ENCODE measurements at regions not wholly inside any gene's neighbourhood (a gene's known extent, or its start where the extent isn't known, plus 50 kb on each side); places are given as distances from the start of the nearest gene placed in this dataset.

- DNase-seq (ENCODE audit: insufficient read length, low spot score) (no peak), FAIRE-seq (no peak)
These were observed 100.3 kb downstream of the UBIAD1 start for GRCh38 chr1:11373029-11373894.

- DNase-seq (ENCODE audit: insufficient read length, low spot score) (no peak), FAIRE-seq (peak; percentile 100)
These were observed 101.1 kb downstream of the UBIAD1 start for GRCh38 chr1:11373895-11374747.

GRCh38 chr1:11374748-11375110, 101.7 kb downstream of the UBIAD1 start:
- no peak for DNase-seq (ENCODE audit: insufficient read length, low spot score)
- FAIRE-seq, result no peak

GRCh38 chr1:11377001-11377583, 101.9 kb upstream of the DISP3 start:
- FAIRE-seq (no peak), DNase-seq (ENCODE audit: insufficient read length, low spot score) (no peak)

GRCh38 chr1:11377954-11378353, 101.0 kb upstream of the DISP3 start:
- no peak for FAIRE-seq
- DNase-seq (ENCODE audit: insufficient read length, low spot score), result no peak

- DNase-seq (ENCODE audit: insufficient read length, low spot score), result no peak
These were observed 99.1 kb upstream of the DISP3 start for GRCh38 chr1:11379851-11380250.

GRCh38 chr1:11380500-11380899, 98.5 kb upstream of the DISP3 start:
- no peak for DNase-seq (ENCODE audit: insufficient read length, low spot score)
- no peak for FAIRE-seq

More at GRCh38 chr1:11379851-11380250, 99.1 kb upstream of the DISP3 start:
- no peak for FAIRE-seq

- FAIRE-seq (no peak), DNase-seq (ENCODE audit: insufficient read length, low spot score) (no peak)
These were observed 95.3 kb upstream of the DISP3 start for GRCh38 chr1:11383553-11384169.

GRCh38 chr1:11384170-11384554, 94.8 kb upstream of the DISP3 start:
- DNase-seq (ENCODE audit: insufficient read length, low spot score), result peak; percentile 51
- FAIRE-seq, result no peak

GRCh38 chr1:11387829-11388228, 91.1 kb upstream of the DISP3 start:
- no peak for FAIRE-seq
- no peak for DNase-seq (ENCODE audit: insufficient read length, low spot score)

- no peak for DNase-seq (ENCODE audit: insufficient read length, low spot score)
These were observed 90.3 kb upstream of the DISP3 start for GRCh38 chr1:11388617-11389016.

GRCh38 chr1:11391327-11391726, 87.6 kb upstream of the DISP3 start:
- no peak for FAIRE-seq
- DNase-seq (ENCODE audit: insufficient read length, low spot score), result no peak

More at GRCh38 chr1:11388617-11389016, 90.3 kb upstream of the DISP3 start:
- no peak for FAIRE-seq

- FAIRE-seq (no peak), DNase-seq (ENCODE audit: insufficient read length, low spot score) (no peak)
These were observed 87.1 kb upstream of the DISP3 start for GRCh38 chr1:11391886-11392285.

GRCh38 chr1:11394592-11395245, 84.2 kb upstream of the DISP3 start:
- no peak for FAIRE-seq
- DNase-seq (ENCODE audit: insufficient read length, low spot score), result no peak

- DNase-seq (ENCODE audit: insufficient read length, low spot score), result no peak
- FAIRE-seq, result no peak
These were observed 83.3 kb upstream of the DISP3 start for GRCh38 chr1:11395616-11396015.

GRCh38 chr1:11397151-11397901, 81.6 kb upstream of the DISP3 start:
- DNase-seq (ENCODE audit: insufficient read length, low spot score), result no peak
- no peak for FAIRE-seq

- DNase-seq (ENCODE audit: insufficient read length, low spot score) (no peak), FAIRE-seq (no peak)
These were observed 79.7 kb upstream of the DISP3 start for GRCh38 chr1:11399250-11399649.

GRCh38 chr1:11400155-11400554, 78.8 kb upstream of the DISP3 start:
- DNase-seq (ENCODE audit: insufficient read length, low spot score) (no peak), FAIRE-seq (no peak)

GRCh38 chr1:11400567-11400966, 78.4 kb upstream of the DISP3 start:
- DNase-seq (ENCODE audit: insufficient read length, low spot score), result no peak
- no peak for FAIRE-seq

GRCh38 chr1:11406845-11407244, 72.1 kb upstream of the DISP3 start:
- no peak for DNase-seq (ENCODE audit: insufficient read length, low spot score)
- FAIRE-seq, result no peak
